PC-3 (cell line): ENCODE measurements at regions not wholly inside any gene's neighbourhood (a gene's known extent, or its start where the extent isn't known, plus 50 kb on each side); places are given as distances from the start of the nearest gene placed in this dataset.

Experiments used
- CTCF ChIP-seq: fragments of 300-600 bp; sonication (generic); conservative IDR thresholded peaks from 2 replicates; pipeline ENCODE4 v1.5.1; 2017; ENCODE audit warnings: antibody characterized with exemption, low read depth, mild to moderate bottlenecking, low read length
- EZH2phosphoT487 ChIP-seq: fragments of 300-600 bp; sonication (generic); IDR thresholded peaks from 2 replicates; pipeline ENCODE4 v1.6.1; 2018; ENCODE audit warnings: mild to moderate bottlenecking, antibody characterized with exemption, low read length, borderline replicate concordance

DNA sequence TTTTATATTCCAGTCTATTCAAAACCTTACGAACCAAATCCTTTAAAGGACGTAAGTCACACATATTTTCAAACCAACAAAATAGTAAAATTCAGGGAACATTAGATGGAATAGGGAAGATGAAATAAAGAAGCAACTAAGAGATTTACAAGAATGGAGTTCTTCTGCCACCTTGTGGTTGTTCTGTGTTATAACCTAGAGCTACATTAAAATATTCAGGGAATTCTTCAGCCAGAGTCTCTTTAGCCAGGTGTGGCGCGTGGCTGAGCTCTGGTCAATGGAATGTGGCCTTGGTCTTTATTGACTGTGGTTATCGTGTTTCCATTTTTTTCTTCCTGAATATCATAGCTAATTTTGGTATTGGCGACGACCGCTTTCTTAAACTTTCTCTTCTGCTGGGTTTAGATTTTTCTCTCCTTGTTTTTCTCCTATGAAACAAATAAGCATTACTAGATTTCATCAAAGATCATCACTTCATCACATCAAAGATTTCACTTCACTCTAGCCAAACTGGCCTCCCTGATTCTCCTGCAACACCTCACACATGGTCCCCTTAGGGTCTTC, 221.3 kb downstream of the MRPL39 start:
- TF ChIP-seq CTCF (peak; percentile 85), EZH2phosphoT487 (no peak)
